SKM-1 treated with dmso at 0.1 percent for 144 hours (cell line): ENCODE measurements at regions not wholly inside any gene's neighbourhood (a gene's known extent, or its start where the extent isn't known, plus 50 kb on each side); places are given as distances from the start of the nearest gene placed in this dataset.
"Not testable (repeated sequence)": the region's sequence is repeated elsewhere in the genome, so short reads cannot be mapped to it uniquely, and the experiment has no call there.

Experiments
- DNase-seq: peaks from one replicate; lab custom pipeline; 2025; ENCODE audit not compliant: unreplicated experiment; lab: John Stamatoyannopoulos, UW

DNA sequence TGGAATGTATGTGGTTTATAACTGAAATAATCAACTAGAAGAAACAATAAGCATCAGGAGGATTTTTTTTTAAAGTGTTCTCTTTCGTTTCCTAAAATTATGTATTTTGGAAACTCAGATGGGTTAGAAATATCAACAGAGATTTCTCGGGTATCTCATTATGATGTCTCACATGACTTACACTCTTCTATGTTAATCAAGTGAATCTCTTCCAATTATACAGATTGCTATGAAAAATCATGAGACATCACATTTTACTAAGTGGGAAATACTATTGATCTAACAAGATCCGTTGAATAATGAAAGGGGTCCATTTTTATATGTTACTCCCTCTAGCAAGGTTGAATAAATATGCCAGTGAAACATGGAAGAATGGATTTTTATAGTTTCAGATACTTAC is 54.7 kb upstream of the NRIP1 start:
- DNase-seq: no peak

GRCh38 chr21:15121097-15121654 is 56.4 kb upstream of the NRIP1 start:
- DNase-seq: no peak

- no peak for DNase-seq
Observed at GRCh38 chr21:15121655-15122120, 56.9 kb upstream of the NRIP1 start.

DNA sequence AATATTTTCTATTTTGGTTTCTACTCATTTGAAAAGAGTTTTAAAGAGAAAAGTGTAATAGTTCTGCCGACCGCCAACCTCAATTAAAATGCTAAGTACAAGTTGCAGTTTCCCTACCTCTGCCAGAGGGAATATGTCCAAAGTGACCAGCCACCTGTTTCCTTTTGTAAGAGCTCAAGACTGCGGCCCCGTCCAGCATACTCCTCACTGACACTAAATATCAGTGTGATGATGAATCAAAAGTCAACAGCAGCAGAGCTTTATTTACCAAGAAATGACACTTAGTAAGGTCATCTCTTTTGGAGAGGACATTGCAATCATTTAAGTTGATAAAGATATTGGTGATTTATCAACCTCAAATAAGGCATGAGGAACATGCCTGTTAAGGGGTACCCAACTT is 57.4 kb upstream of the NRIP1 start:
- no peak for DNase-seq

DNA sequence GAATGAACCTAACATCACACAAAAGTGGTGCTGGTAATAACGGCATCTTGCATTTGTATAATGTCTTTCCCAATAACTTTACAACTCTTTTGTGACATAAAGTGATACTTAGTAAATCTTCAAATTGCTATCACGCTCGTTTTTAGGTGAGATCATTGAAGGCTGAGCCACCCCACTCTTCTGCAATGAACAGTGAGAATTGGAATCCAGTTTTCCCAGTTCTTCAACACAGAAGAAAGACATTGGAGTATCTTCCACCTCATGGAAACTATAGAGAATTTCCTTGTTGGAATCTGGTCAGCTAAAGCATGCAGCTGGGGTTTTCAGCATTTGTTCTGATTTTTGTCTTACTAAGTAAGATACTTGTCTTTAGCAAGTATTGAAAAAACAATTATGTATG is 59.9 kb upstream of the NRIP1 start:
- DNase-seq: no peak

DNA sequence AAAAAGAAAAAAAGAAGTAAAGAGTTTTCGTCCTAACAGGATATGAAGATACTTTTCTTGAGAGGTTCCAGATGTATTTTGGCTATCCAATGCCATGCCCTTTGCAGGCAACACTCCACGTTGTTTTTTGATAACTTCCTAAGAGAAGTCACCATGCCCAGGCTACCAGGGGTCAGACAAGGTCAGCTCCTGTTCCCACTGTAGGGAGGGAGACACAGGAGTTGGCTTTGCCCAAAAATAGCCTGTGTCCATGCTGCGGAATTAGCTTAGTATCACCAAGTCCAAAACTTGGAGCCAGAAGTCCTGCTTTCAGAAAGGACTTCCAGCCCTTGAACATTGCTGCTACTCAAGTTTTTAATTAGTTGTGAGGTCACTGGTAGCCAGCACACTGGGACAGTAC is 62.1 kb upstream of the NRIP1 start:
- no peak for DNase-seq

GRCh38 chr21:15127437-15127836 is 62.6 kb upstream of the NRIP1 start:
- no peak for DNase-seq

DNA sequence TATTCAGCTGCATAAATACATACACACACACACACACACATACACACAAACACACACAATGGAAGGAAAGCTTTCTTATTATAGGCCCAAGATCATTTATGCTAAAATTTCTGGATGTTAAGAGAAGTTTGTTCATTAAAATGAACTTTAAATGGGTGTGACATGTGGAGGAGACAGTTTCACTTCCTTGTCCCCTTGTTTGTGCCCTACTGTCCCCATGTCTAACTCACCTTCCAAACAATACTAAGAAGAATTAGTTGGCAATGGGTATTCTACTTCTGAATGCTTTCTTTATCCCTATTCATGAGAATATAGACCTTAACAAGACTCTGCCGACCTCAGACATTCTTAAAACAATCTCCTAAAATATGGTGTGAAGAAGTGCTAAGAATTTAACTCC is 63.5 kb upstream of the NRIP1 start:
- DNase-seq: no peak

GRCh38 chr21:15128714-15129113 is 63.9 kb upstream of the NRIP1 start:
- not testable (repeated sequence) for DNase-seq

DNA sequence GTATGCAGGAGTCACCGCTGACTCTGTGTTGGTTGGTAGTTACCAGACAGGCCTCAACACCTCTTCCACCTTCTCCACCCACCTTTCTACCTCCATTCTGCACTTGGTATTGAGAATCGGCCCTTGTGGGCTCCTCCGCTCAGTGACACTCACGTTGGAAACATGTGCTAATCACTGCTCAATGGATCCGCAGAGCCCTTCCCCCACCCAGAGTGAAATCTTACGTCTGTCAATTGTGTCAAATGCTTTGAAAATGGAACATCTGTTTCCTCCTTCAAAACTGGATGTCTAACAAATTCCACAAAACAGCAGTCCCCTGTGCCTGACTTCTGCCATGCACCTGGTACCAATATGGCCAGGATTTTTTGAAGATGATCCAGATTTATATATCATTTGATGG is 65.5 kb upstream of the NRIP1 start:
- no peak for DNase-seq

DNA sequence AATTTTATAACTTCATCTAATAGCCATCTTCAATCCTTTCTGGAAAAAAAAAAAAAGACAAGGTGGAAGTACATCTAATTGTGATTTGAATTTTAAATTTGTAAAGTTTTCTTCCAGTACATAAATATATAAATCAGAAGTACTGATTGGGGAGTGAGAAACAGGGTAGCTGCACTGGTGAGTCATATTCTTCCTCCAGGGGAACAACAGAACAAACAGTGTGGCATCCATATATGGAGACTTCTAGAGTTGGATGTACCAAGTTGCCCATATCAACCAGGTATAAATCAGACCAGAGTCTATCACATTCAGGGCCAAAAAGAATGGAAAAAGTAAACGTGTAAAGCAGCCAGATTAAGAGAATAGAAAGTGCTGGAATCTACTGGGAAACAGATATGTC is 66.0 kb upstream of the NRIP1 start:
- DNase-seq: no peak

DNA sequence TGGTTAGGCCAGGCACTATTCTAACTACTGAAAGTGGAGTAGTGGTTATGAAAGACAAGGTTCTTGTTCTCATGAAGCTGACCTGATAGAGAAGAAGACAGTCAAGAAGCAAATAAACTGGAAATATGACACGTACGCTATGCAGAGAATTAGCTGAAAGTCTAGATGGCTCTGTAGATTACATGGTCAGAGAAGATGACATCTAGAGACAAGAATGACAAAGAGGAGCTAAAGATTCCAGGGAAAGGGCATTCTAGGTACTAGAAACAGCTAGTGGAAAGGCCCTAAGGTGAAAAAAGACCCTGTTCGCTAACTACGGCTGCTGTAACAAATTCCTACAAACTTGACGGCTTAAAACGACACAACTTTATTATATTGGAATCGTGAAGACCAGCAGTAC is 68.0 kb upstream of the NRIP1 start:
- DNase-seq: no peak

DNA sequence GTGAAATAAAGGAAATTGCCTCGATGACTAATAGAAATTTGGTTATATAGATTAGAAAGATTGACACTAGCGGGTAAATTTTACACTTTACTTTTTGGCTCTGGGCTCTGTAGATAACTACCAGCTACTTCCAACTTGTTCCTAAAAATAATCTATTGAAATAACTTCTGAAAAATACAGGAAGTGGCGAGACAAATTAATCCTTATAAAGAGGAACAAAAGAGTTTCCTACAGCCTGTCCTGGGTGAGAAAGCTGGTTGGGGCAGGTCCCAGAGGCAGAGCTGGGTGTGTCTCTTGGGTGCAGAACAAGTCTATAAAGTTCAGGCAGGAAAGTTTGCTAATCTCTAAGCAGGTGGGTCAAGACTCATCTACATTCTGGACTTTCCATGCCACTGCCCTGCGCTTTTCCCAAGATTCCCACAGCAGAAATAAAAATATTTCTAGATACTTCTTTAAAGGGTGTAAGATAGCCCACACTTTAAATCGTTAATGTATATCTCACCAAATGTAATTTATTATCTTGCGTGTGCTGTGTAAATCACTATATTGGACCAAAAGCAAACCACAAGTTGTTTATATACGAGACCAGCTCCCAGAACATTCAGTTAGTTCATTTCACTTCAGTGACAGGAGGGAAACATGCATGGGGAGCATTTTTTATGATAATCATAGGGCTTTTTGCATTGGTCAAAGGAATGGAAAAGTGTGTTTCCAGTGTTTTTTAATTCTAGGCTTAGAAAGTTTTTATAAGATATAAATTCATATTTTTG is 70.1 kb upstream of the NRIP1 start:
- peak; percentile 26 for DNase-seq

GRCh38 chr21:15135867-15136629 is 71.2 kb upstream of the NRIP1 start:
- DNase-seq: no peak

DNA sequence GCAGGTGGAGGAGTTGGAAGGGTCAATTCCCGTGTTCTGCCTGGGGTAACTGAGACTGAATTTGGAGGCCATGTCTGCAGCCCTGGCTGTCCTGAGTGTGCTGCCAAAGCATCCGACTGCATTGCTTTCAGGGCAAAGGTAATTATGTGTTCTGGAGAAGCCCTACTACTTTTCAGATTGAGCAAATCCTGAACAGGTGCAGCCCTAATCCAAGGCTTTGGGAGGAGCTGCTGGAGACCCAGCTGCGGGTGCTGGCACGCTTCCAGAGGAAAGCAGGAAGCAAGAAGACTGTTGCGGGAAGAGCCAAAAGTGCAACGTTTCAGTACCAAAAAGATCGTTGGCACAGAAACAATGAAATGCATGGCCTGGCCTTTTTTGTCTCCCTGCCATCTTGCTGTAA is 73.7 kb upstream of the NRIP1 start:
- DNase-seq: no peak

- DNase-seq: no peak
Observed at GRCh38 chr21:15139898-15140297, 75.1 kb upstream of the NRIP1 start.

GRCh38 chr21:15140321-15141019 is 75.7 kb upstream of the NRIP1 start:
- no peak for DNase-seq

DNA sequence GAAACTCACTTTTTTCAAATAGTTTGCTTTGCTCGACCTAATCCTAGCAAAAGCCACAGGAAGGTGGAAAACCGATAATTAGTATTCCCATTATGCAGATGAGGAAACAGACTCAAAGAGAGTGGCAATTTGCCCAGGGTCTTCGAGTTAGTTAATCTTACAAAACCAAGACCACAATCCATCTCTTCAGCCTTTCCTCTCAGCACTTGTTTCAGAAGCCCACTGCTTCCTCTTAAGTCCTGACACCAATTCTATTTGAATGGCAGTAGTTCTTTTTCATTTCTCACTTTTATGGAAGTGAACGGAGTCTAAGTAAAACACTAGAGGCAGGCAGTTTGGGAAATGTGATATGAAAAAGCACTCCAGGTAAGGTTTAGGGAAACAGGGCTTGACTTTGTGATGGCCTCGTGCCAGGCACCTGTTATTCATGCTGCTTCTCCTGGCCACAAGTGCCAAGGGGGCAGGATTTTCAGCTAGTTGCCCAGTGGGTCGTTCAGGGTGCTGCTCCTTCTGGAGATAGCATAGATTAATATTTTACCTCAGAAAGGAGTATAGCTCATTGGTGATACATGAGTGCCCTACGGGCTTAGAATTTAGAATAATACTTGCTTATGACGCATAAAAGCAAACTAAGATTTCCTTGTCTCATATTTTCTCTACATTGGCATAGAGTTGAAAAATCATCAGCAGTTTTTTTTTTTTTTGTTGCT is 76.6 kb upstream of the NRIP1 start:
- no peak for DNase-seq

DNA sequence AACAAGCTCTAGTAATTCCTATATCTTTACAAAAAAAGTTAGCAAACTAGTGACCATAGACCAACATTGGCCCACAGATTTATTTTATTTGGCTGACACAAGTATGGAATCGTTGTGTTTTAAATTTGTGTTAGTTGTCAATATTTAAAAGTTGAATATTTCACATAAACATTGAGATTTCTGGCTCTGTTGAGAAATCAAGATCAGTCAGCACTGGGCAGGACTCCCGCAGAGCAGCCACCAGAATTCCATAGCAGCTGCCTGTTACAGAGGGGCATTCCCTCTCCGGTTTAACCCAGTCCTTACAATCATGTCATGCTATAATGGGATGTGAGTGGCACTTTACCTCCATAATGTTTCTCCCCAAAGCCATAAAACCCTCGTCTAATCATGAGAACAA is 79.2 kb upstream of the NRIP1 start:
- no peak for DNase-seq

GRCh38 chr21:15148437-15148836 is 83.6 kb upstream of the NRIP1 start:
- no peak for DNase-seq
